ENCODE measurements at regions not wholly inside any gene's neighbourhood (a gene's known extent, or its start where the extent isn't known, plus 50 kb on each side); places are given as distances from the start of the nearest gene placed in this dataset.

DNA sequence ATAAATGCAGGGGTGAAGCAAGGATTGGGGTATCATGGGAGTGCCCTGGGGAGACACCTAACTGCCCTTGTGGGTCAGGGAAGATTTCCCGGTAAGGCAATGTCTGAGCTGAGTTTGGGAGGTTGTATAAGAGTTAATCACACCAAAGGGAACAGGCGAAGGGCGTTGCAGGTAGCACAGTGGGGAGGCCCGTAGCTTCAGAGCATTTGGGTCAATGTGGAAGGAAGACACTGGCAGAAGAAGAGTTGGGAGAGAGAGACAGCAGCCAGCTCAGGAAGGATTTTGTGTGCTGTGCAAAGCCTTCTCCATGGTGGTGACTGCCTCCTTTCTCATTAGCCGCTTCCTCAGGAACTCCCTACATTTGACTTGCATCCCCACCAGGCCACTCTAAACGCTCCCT lies 80.8 kb upstream of the LEP start:
- Histone ChIP-seq H3K4me3 (ENCODE audit: extremely low read depth, insufficient read depth, low read length, poor library complexity, severe bottlenecking) (no peak overlapping the region), H3K36me3 (ENCODE audit: control insufficient read depth, insufficient read depth, low read length) (no peaks in the 10 kb centered on the region), H3K4me1 (ENCODE audit: control insufficient read depth, insufficient read depth, low read length, poor library complexity, severe bottlenecking) (peaks cover 15% of the 10 kb centered on the region), H3K9me3 (ENCODE audit: control insufficient read depth, low read length) (no peaks in the 10 kb centered on the region), H3K27ac (ENCODE audit: low read depth, low read length, severe bottlenecking) (no peak overlapping the region)
- 92 to 94% methylated on average over 5 to 6 of the region's 6 CpGs for WGBS, 2 experiments (ENCODE audit: insufficient coverage in 2 of 2)

DNA sequence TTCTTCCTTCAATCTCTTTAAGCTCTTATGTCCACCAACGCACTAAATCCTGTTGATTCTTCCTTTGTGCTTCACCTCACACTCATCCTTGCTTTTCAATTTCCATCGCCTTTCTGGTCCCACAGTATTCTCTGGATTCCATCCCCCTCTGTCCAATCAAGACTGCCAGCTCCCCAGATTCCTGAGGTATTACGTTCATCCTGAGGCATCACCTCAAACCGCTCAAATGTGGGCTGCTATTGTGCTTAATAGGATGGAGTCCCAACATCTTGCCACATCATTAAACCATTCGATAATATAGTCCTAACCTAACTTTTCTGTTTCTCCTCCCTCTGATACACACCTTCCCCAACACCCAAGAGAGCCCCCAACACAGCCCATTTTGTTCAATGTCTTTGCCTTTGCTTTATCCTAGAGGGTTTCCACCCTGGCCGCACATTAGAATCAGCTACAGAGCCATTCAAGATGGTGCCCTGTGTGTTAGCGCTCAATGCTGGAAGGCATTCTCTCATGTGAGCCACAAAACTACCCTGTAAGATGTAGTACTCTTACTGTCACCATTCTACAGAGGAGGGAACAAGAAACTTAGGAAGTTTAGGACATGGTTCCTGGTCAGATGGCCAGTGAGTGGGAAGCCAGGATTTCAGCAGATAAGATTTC lies 79.5 kb upstream of the LEP start:
- peaks cover 15% of the 10 kb centered on the region for H3K4me1 ChIP-seq (ENCODE audit: control insufficient read depth, insufficient read depth, low read length, poor library complexity, severe bottlenecking)
- 90 to 92% methylated on average over 4 to 6 of the region's 7 CpGs for WGBS, 2 experiments (ENCODE audit: insufficient coverage in 2 of 2)

DNA sequence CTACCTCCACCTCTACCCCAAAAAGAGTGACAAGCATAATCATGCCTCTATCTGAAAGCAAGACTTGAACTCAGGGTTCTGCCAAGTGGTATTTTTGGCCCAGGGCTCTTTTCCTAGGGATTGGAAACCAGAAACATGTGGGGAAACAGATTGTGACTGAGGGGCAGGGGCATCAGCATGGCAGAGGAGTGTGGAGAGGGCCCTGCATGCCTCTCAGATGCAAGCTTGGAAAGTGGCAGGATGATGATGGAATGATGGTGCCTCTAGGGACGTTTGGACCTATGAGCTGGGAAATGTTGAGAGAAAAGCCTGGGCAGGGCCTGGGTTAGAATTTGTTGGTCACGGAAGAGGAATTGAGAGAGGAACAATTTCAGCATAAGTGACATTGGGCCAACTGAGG lies 78.4 kb upstream of the LEP start:
- Histone ChIP-seq H3K4me3 (ENCODE audit: extremely low read depth, insufficient read depth, low read length, poor library complexity, severe bottlenecking) (no peak overlapping the region), H3K4me1 (ENCODE audit: control insufficient read depth, insufficient read depth, low read length, poor library complexity, severe bottlenecking) (peaks cover 16% of the 10 kb centered on the region), H3K27ac (ENCODE audit: low read depth, low read length, severe bottlenecking) (no peak overlapping the region), H3K9me3 (ENCODE audit: control insufficient read depth, low read length) (no peaks in the 10 kb centered on the region), H3K36me3 (ENCODE audit: control insufficient read depth, insufficient read depth, low read length) (no peaks in the 10 kb centered on the region)
- WGBS, 2 experiments (ENCODE audit: insufficient coverage in 2 of 2), result 82 to 92% methylated on average over 2 of the region's 2 CpGs

More for the DNA sequence above, 79.5 kb upstream of the LEP start:
- H3K27ac ChIP-seq (ENCODE audit: low read depth, low read length, severe bottlenecking), result no peak overlapping the region
- no peaks in the 10 kb centered on the region for H3K9me3 ChIP-seq (ENCODE audit: control insufficient read depth, low read length)
- H3K36me3 ChIP-seq (ENCODE audit: control insufficient read depth, insufficient read depth, low read length), result no peaks in the 10 kb centered on the region
- no peak overlapping the region for H3K4me3 ChIP-seq (ENCODE audit: extremely low read depth, insufficient read depth, low read length, poor library complexity, severe bottlenecking)

DNA sequence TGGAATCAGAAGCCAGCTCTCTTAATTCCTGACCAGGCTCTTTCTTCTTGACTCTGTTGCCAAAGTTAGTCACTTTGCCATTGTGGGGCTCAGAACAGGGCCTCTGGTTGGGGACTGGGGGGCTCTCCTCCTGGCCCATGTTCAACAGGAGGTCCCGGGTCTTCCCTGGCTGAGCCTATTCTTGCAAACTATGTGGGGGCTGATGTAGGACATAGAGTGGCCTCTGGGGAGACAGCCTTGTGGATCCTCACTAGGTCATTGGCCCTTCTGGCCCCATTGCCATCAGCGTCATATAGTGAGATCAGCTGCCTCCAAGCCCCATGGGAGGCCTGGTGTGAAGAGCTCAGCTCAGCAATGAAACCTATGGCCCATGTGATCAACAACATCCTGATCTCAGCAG lies 77.6 kb upstream of the LEP start:
- WGBS, 2 experiments (ENCODE audit: insufficient coverage in 2 of 2), result 94 to 100% methylated on average over 1 to 2 of the region's 2 CpGs
- no peaks in the 10 kb centered on the region for H3K36me3 ChIP-seq (ENCODE audit: control insufficient read depth, insufficient read depth, low read length)
- H3K9me3 ChIP-seq (ENCODE audit: control insufficient read depth, low read length), result no peaks in the 10 kb centered on the region
- H3K27ac ChIP-seq (ENCODE audit: low read depth, low read length, severe bottlenecking), result no peak overlapping the region
- H3K4me1 ChIP-seq (ENCODE audit: control insufficient read depth, insufficient read depth, low read length, poor library complexity, severe bottlenecking), result peaks cover 22% of the 10 kb centered on the region
- no peak overlapping the region for H3K4me3 ChIP-seq (ENCODE audit: extremely low read depth, insufficient read depth, low read length, poor library complexity, severe bottlenecking)

DNA sequence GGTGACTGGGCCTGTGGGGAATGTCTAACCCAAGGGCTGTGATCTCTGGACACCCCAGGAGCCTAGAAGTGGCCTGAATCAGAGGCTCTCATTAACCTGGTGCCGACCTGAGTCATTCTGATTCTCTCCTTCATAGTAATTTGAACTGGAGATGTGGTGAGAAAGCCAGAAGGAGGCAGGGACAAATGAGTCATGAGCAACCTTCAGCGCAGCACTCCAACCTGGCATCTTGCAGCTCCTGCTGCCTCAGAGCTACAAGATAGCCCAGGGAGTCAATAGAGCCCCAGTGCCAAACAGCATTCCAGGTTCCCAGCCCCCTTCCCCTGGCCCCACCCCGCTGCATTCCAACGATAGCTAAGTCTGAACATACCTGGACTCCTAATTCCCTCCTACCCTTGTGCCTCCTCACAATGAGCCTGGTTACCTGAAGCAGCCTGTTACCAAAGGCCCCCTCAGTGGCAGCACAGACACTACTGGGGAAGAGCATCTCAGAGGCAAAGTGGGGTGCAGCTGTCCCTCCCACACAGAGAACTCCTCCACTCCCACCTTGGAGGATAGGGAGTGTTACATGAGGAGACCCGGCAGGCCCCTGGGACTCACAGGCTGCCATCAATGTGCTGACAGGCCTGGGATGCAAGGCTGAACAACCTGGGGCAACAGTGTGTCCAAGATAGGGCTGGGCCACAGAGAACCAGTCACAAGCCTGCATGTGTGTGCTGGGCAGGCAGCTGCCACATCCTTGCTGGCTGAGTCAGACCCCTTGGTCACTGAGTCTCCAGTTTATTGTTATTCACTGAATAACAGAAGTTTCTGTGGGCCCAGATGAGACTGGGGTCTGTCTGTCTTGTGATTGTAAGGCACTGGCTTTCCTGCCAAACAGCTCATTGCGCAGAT lies 76.8 kb upstream of the LEP start:
- Histone ChIP-seq H3K36me3 (ENCODE audit: control insufficient read depth, insufficient read depth, low read length) (no peaks in the 10 kb centered on the region), H3K4me3 (ENCODE audit: extremely low read depth, insufficient read depth, low read length, poor library complexity, severe bottlenecking) (no peak overlapping the region), H3K9me3 (ENCODE audit: control insufficient read depth, low read length) (no peaks in the 10 kb centered on the region), H3K27ac (ENCODE audit: low read depth, low read length, severe bottlenecking) (peak overlapping the region; percentile 42), H3K4me1 (ENCODE audit: control insufficient read depth, insufficient read depth, low read length, poor library complexity, severe bottlenecking) (peaks cover 26% of the 10 kb centered on the region)
- WGBS, 2 experiments (ENCODE audit: insufficient coverage in 2 of 2), result 66 to 73% methylated on average over 3 to 4 of the region's 6 CpGs

DNA sequence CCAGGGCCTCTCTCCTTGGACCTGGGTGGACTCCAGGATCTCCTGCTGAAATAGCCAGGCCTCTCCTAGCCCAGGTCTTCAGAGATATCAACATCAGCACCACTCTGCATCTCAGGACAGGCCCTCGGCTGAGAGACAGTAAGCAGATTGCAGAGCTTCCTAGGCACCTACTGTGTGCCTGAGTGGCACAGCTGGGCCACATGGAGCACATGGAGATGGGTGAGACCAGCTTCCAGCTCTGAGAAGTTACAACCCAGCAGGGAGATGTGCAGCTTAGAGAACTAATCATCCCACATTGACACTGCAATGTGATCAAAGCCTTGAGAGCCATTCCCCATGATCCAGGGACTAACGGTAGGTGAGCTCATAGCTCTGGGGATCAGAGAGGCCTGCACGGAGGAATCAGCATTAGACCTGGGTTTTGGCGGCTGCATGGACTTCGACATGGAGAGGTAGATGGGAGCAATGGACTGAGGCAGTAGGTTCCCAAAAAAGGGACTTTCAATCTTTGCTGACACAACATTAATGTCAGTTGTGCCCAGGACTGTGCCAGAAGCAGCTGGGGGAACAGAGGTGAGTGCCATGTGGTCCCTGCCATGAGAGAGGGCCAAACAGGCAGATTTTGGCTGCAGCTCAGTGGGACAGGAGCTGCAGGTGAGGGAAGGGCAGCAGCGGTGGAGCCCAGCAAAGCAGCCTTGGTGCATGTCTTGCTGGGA lies 76.0 kb upstream of the LEP start:
- Histone ChIP-seq H3K4me1 (ENCODE audit: control insufficient read depth, insufficient read depth, low read length, poor library complexity, severe bottlenecking) (peaks cover 26% of the 10 kb centered on the region), H3K27ac (ENCODE audit: low read depth, low read length, severe bottlenecking) (no peak overlapping the region)
- 91 to 94% methylated on average over 4 to 5 of the region's 6 CpGs for WGBS, 2 experiments (ENCODE audit: insufficient coverage in 2 of 2)

DNA sequence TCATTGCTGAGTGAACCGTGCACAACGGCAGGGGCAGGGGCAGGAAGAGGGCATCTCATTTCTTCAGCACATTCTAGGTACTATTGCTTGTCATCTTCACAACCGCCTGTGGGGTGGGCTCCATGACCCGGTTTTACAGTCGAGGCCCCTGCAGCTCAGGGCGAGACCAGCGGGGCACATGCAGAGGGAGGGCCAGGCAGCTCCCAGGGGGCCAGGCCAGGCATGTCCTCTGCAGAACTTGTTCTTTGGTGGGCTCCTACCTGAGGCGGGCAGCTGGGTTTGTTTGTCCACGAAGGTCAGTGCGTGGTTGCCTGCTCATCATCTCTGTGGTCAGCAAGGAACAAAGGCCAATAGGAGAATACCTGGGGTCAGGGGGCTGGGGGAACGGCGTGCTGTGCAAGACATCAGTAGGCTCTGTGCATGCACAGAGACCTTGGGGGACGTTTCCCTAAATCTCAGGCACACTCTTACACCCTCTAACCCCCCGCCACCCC lies 75.1 kb upstream of the LEP start:
- H3K27ac ChIP-seq (ENCODE audit: low read depth, low read length, severe bottlenecking), result no peak overlapping the region
- H3K9me3 ChIP-seq (ENCODE audit: control insufficient read depth, low read length), result no peaks in the 10 kb centered on the region
- H3K4me3 ChIP-seq (ENCODE audit: extremely low read depth, insufficient read depth, low read length, poor library complexity, severe bottlenecking), result no peak overlapping the region
- H3K36me3 ChIP-seq (ENCODE audit: control insufficient read depth, insufficient read depth, low read length), result no peaks in the 10 kb centered on the region
- H3K4me1 ChIP-seq (ENCODE audit: control insufficient read depth, insufficient read depth, low read length, poor library complexity, severe bottlenecking), result peaks cover 26% of the 10 kb centered on the region
- WGBS, 2 experiments (ENCODE audit: insufficient coverage in 2 of 2), result 59 to 60% methylated on average over 7 to 9 of the region's 14 CpGs

More for the DNA sequence above, 76.0 kb upstream of the LEP start:
- H3K36me3 ChIP-seq (ENCODE audit: control insufficient read depth, insufficient read depth, low read length), result no peaks in the 10 kb centered on the region
- no peaks in the 10 kb centered on the region for H3K9me3 ChIP-seq (ENCODE audit: control insufficient read depth, low read length)
- H3K4me3 ChIP-seq (ENCODE audit: extremely low read depth, insufficient read depth, low read length, poor library complexity, severe bottlenecking), result no peak overlapping the region

GRCh38 chr7:128166603-128167041 lies 74.5 kb upstream of the LEP start:
- Histone ChIP-seq H3K4me3 (ENCODE audit: extremely low read depth, insufficient read depth, low read length, poor library complexity, severe bottlenecking) (peak overlapping the region; percentile 34), H3K36me3 (ENCODE audit: control insufficient read depth, insufficient read depth, low read length) (no peaks in the 10 kb centered on the region), H3K9me3 (ENCODE audit: control insufficient read depth, low read length) (no peaks in the 10 kb centered on the region), H3K4me1 (ENCODE audit: control insufficient read depth, insufficient read depth, low read length, poor library complexity, severe bottlenecking) (peaks cover 26% of the 10 kb centered on the region), H3K27ac (ENCODE audit: low read depth, low read length, severe bottlenecking) (no peak overlapping the region)
- 1 to 2% methylated on average over 33 to 35 of the region's 44 CpGs for whole genome bisulfite sequencing, 2 experiments (ENCODE audit: insufficient coverage in 2 of 2)

- Histone ChIP-seq H3K4me1 (ENCODE audit: control insufficient read depth, insufficient read depth, low read length, poor library complexity, severe bottlenecking) (peaks cover 26% of the 10 kb centered on the region), H3K9me3 (ENCODE audit: control insufficient read depth, low read length) (no peaks in the 10 kb centered on the region), H3K4me3 (ENCODE audit: extremely low read depth, insufficient read depth, low read length, poor library complexity, severe bottlenecking) (peak overlapping the region; percentile 34), H3K27ac (ENCODE audit: low read depth, low read length, severe bottlenecking) (no peak overlapping the region), H3K36me3 (ENCODE audit: control insufficient read depth, insufficient read depth, low read length) (no peaks in the 10 kb centered on the region)
- WGBS, 2 experiments (ENCODE audit: insufficient coverage in 2 of 2), result 0 to 1% methylated on average over 23 to 32 of the region's 59 CpGs
Measured at GRCh38 chr7:128167042-128167701, 73.9 kb upstream of the LEP start.

Measured in mesodermal cell (in vitro differentiated cells).